ENCODE measurements at regions not wholly inside any gene's neighbourhood (a gene's known extent, or its start where the extent isn't known, plus 50 kb on each side); places are given as distances from the start of the nearest gene placed in this dataset.
"Not testable (repeated sequence)": the region's sequence is repeated elsewhere in the genome, so short reads cannot be mapped to it uniquely, and the experiment has no call there.

- no peak overlapping the region for H3K27ac ChIP-seq
- no peaks in the 10 kb centered on the region for H3K27me3 ChIP-seq
- no peak overlapping the region for H3K4me3 ChIP-seq
- no peak for DNase-seq
- H3K9me3 ChIP-seq = no peaks in the 10 kb centered on the region
- TF ChIP-seq POLR2A (IDR thresholded peaks at IDR 0.05) (no peak), CTCF (IDR thresholded peaks at IDR 0.05) (no peak)
- no peaks in the 10 kb centered on the region for H3K4me1 ChIP-seq
- H3K36me3 ChIP-seq = no peaks in the 10 kb centered on the region
These were observed 806.1 kb upstream of the LRATD1 start for GRCh38 chr2:13826314-13826853.

- no peak for TF ChIP-seq CTCF (IDR thresholded peaks at IDR 0.05)
- TF ChIP-seq POLR2A (IDR thresholded peaks at IDR 0.05) = no peak
- no peaks in the 10 kb centered on the region for H3K27me3 ChIP-seq
- DNase-seq = no peak
- no peaks in the 10 kb centered on the region for H3K36me3 ChIP-seq
- no peak overlapping the region for H3K4me3 ChIP-seq
- H3K27ac ChIP-seq = no peak overlapping the region
- no peaks in the 10 kb centered on the region for H3K4me1 ChIP-seq
- H3K9me3 ChIP-seq = no peaks in the 10 kb centered on the region
These were observed 773.9 kb upstream of the LRATD1 start for GRCh38 chr2:13858626-13859025.

GRCh38 chr2:13868275-13868674, 764.2 kb upstream of the LRATD1 start:
- not testable (repeated sequence) for DNase-seq, H3K4me3 ChIP-seq, H3K27ac ChIP-seq, H3K27me3 ChIP-seq, H3K4me1 ChIP-seq, H3K9me3 ChIP-seq, H3K36me3 ChIP-seq

- Histone ChIP-seq H3K27me3 (no peaks in the 10 kb centered on the region), H3K4me3 (no peak overlapping the region), H3K4me1 (no peaks in the 10 kb centered on the region), H3K36me3 (no peaks in the 10 kb centered on the region), H3K9me3 (no peaks in the 10 kb centered on the region), H3K27ac (no peak overlapping the region)
- DNase-seq = no peak
- TF ChIP-seq POLR2A (IDR thresholded peaks at IDR 0.05) = no peak
- no peak for TF ChIP-seq CTCF (IDR thresholded peaks at IDR 0.05)
These were observed 756.0 kb upstream of the LRATD1 start for GRCh38 chr2:13876491-13877037.

GRCh38 chr2:13877571-13877970, 754.9 kb upstream of the LRATD1 start:
- no peak for DNase-seq
- Histone ChIP-seq H3K27me3 (no peaks in the 10 kb centered on the region), H3K9me3 (no peaks in the 10 kb centered on the region), H3K36me3 (no peaks in the 10 kb centered on the region), H3K4me3 (no peak overlapping the region), H3K27ac (no peak overlapping the region), H3K4me1 (no peaks in the 10 kb centered on the region)
- TF ChIP-seq CTCF (IDR thresholded peaks at IDR 0.05) (no peak), POLR2A (IDR thresholded peaks at IDR 0.05) (no peak)

GRCh38 chr2:13884291-13884976, 748.1 kb upstream of the LRATD1 start:
- Histone ChIP-seq H3K9me3 (no peaks in the 10 kb centered on the region), H3K27me3 (no peaks in the 10 kb centered on the region), H3K36me3 (no peaks in the 10 kb centered on the region), H3K4me1 (no peaks in the 10 kb centered on the region), H3K27ac (no peak overlapping the region), H3K4me3 (no peak overlapping the region)
- no peak for DNase-seq
- no peak for TF ChIP-seq POLR2A (IDR thresholded peaks at IDR 0.05)
- no peak for TF ChIP-seq CTCF (IDR thresholded peaks at IDR 0.05)

All from Peyer's patch (tissue), 4 donors.